SJSA1 (cell line): ENCODE measurements at regions not wholly inside any gene's neighbourhood (a gene's known extent, or its start where the extent isn't known, plus 50 kb on each side); places are given as distances from the start of the nearest gene placed in this dataset.

Experiments
- DNase-seq, 2 experiments: peaks; one replicate each; pipeline ENCODE4 v3.0.0-alpha.2; 2015 to 2020; ENCODE audit warnings: low spot score in 2 of 2, low read depth in 1 of 2
- H3K27ac ChIP-seq: fragments of 250-450 bp; sonication (Bioruptor Pico); 2 replicates; pipeline ENCODE4 v1.5.1; 2020; ENCODE audit warnings: mild to moderate bottlenecking, moderate library complexity
- H3K27me3 ChIP-seq: fragments of 250-450 bp; sonication (Bioruptor Pico); replicated peaks from 2 replicates; pipeline ENCODE4 v1.5.1; 2020; ENCODE audit warnings: mild to moderate bottlenecking, moderate library complexity
- H3K36me3 ChIP-seq: fragments of 250-450 bp; sonication (Bioruptor Pico); 2 replicates; pipeline ENCODE4 v1.5.1; 2020; ENCODE audit warnings: mild to moderate bottlenecking
- H3K4me1 ChIP-seq: fragments of 250-450 bp; sonication (Bioruptor Pico); replicated peaks from 2 replicates; pipeline ENCODE4 v1.6.1; 2021; ENCODE audit warnings: mild to moderate bottlenecking
- H3K4me3 ChIP-seq: fragments of 250-450 bp; sonication (Bioruptor Pico); 2 replicates; pipeline ENCODE4 v1.5.1; 2020; ENCODE audit warnings: mild to moderate bottlenecking
- H3K9me3 ChIP-seq: fragments of 250-450 bp; sonication (Bioruptor Pico); replicated peaks from 2 replicates; pipeline ENCODE4 v1.5.1; 2020; ENCODE audit warnings: mild to moderate bottlenecking

- H3K36me3 ChIP-seq: no peaks in the 10 kb centered on the region
- H3K27ac ChIP-seq: no peak overlapping the region
- H3K4me1 ChIP-seq: no peaks in the 10 kb centered on the region
- H3K4me3 ChIP-seq: no peak overlapping the region
- DNase-seq: no peak
- no peaks in the 10 kb centered on the region for H3K27me3 ChIP-seq
- no peaks in the 10 kb centered on the region for H3K9me3 ChIP-seq
These were observed 497.1 kb upstream of the GJE1 start for GRCh38 chr6:141635621-141636020.

DNA sequence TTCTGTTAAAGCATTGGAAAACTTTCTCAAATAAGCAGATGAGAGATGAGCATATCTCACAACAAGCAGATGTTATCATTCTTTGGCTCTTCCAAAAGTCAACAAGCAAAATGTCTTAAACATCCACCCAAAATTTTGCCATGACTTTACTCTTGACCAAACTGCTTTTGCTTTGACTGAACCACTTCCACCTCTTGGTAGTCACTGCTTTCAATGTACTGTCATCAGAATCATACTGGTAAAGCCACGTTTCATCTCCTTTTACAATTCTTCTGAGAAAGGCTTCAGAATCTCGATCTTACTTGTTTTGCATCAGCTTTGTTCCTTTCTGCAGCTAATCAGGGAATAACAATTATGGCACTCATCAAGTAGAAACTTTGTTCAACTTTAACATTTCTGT is 498.5 kb upstream of the GJE1 start:
- Histone ChIP-seq H3K27me3 (no peaks in the 10 kb centered on the region), H3K4me1 (no peaks in the 10 kb centered on the region), H3K4me3 (no peak overlapping the region), H3K27ac (no peak overlapping the region), H3K9me3 (no peaks in the 10 kb centered on the region), H3K36me3 (no peaks in the 10 kb centered on the region)
- DNase-seq: no peak

GRCh38 chr6:141624301-141624700 is 508.4 kb upstream of the GJE1 start:
- Histone ChIP-seq H3K9me3 (no peaks in the 10 kb centered on the region), H3K36me3 (no peaks in the 10 kb centered on the region), H3K27ac (no peak overlapping the region), H3K27me3 (no peaks in the 10 kb centered on the region), H3K4me3 (no peak overlapping the region), H3K4me1 (no peaks in the 10 kb centered on the region)
- no peak for DNase-seq

GRCh38 chr6:141618180-141618581 is 514.5 kb upstream of the GJE1 start:
- no peaks in the 10 kb centered on the region for H3K4me1 ChIP-seq
- no peak for DNase-seq
- no peaks in the 10 kb centered on the region for H3K9me3 ChIP-seq
- H3K36me3 ChIP-seq: no peaks in the 10 kb centered on the region
- H3K4me3 ChIP-seq: no peak overlapping the region
- H3K27me3 ChIP-seq: no peaks in the 10 kb centered on the region
- no peak overlapping the region for H3K27ac ChIP-seq

- peak overlapping the region; percentile 11; the same call in 1 of the 2 replicates for H3K27ac ChIP-seq
- peak; percentile 31 to 38 for DNase-seq
- H3K4me1 ChIP-seq: peaks cover 8% of the 10 kb centered on the region
- H3K9me3 ChIP-seq: no peaks in the 10 kb centered on the region
- H3K36me3 ChIP-seq: no peaks in the 10 kb centered on the region
- no peak overlapping the region for H3K4me3 ChIP-seq
- no peaks in the 10 kb centered on the region for H3K27me3 ChIP-seq
These were observed 522.0 kb upstream of the GJE1 start for GRCh38 chr6:141610741-141611140.

- Histone ChIP-seq H3K9me3 (no peaks in the 10 kb centered on the region), H3K4me3 (no peak overlapping the region), H3K4me1 (peaks cover 8% of the 10 kb centered on the region), H3K27me3 (no peaks in the 10 kb centered on the region), H3K36me3 (no peaks in the 10 kb centered on the region), H3K27ac (no peak overlapping the region)
- DNase-seq: no peak
These were observed 524.8 kb upstream of the GJE1 start for GRCh38 chr6:141607956-141608355.

DNA sequence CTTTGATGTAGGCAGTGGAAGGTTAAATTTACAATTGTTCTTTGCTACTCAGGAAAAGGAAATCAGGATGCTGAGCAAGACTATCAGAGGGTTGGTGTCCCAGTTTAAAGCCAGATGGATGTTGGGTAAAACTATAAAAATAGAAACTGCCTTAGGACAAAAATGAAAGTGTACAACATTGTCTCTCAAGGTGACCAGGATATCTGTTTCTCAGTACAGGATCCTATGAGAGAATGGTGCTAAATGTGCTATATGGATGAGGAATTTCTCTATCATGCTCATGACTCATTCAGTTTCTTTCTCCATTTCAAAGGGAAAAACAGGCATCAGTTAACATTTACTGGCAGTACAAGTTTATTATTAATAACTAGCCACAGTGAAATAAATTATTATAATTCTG is 534.2 kb upstream of the GJE1 start:
- H3K36me3 ChIP-seq: no peaks in the 10 kb centered on the region
- H3K27me3 ChIP-seq: no peaks in the 10 kb centered on the region; the same call in 1 of the 2 replicates
- no peak overlapping the region for H3K4me3 ChIP-seq
- no peaks in the 10 kb centered on the region for H3K9me3 ChIP-seq
- no peak for DNase-seq
- no peaks in the 10 kb centered on the region for H3K4me1 ChIP-seq
- H3K27ac ChIP-seq: no peak overlapping the region

- Histone ChIP-seq H3K9me3 (no peaks in the 10 kb centered on the region), H3K27ac (no peak overlapping the region), H3K4me3 (no peak overlapping the region), H3K36me3 (no peaks in the 10 kb centered on the region), H3K27me3 (no peaks in the 10 kb centered on the region; the same call in 1 of the 2 replicates), H3K4me1 (no peaks in the 10 kb centered on the region)
- DNase-seq: no peak
These were observed 537.9 kb upstream of the GJE1 start for GRCh38 chr6:141594874-141595273.

DNA sequence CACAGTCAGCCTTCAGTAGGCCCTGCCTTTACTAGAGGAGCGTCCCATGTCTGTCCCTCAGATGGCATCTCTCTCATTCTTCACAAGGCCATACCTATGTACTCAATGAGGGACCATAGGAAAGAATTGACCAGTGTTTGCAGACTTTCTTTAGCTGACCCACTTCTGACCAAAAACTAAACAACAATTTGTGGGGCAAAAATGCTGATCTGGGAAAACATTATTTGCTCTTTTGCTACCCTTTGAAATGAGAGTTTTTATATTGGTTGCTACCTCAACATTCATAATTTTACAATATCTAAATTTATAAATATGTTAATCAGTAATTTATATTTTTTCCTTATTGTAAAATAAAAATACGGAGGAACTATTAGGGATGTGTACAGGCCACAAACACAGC is 539.4 kb upstream of the GJE1 start:
- H3K9me3 ChIP-seq: peaks cover under 1% of the 10 kb centered on the region; the same call in 1 of the 2 replicates
- H3K36me3 ChIP-seq: no peaks in the 10 kb centered on the region
- no peak overlapping the region for H3K4me3 ChIP-seq
- H3K4me1 ChIP-seq: peaks cover under 1% of the 10 kb centered on the region; the same call in 1 of the 2 replicates
- H3K27ac ChIP-seq: no peak overlapping the region
- DNase-seq: no peak
- H3K27me3 ChIP-seq: no peaks in the 10 kb centered on the region; the same call in 1 of the 2 replicates

- Histone ChIP-seq H3K36me3 (no peaks in the 10 kb centered on the region), H3K4me3 (no peak overlapping the region), H3K4me1 (peaks cover 13% of the 10 kb centered on the region), H3K9me3 (peaks cover 5% of the 10 kb centered on the region; the same call in 1 of the 2 replicates), H3K27me3 (no peaks in the 10 kb centered on the region), H3K27ac (peak overlapping the region; percentile 61)
- DNase-seq: peak in 1 of 2 experiments; percentile 41
These were observed 545.1 kb upstream of the GJE1 start for GRCh38 chr6:141587482-141588266.

DNA sequence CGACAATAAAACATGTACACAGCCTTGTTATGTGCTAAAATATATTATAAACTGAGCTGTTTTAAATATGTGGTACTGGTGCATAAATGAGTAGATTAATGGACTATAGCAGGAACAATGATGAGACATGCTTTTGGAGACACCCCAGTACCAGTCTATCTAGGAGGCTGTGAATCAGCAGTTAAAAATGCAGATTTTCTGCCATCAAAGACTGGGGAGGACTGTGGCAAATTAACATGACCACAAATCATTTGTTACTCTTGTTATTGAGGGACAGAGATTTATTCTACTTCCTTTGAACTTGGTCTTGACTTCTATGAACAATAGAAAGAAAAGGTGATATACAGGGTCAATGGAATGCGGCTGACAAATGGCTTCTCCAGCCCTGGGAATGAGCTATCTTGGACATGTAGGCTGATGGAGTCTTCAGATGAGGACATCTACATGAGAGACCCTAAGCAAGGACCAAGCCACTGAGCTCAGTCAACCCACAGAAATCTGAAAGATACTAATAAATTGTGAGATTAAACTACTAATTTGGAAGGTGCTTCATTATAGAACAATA is 551.7 kb upstream of the GJE1 start:
- Histone ChIP-seq H3K36me3 (no peaks in the 10 kb centered on the region), H3K27me3 (no peaks in the 10 kb centered on the region), H3K27ac (no peak overlapping the region), H3K4me3 (no peak overlapping the region), H3K4me1 (peaks cover 6% of the 10 kb centered on the region), H3K9me3 (no peaks in the 10 kb centered on the region)
- DNase-seq: peak in 1 of 2 experiments; percentile 41

GRCh38 chr6:141580131-141580530 is 552.6 kb upstream of the GJE1 start:
- Histone ChIP-seq H3K9me3 (no peaks in the 10 kb centered on the region), H3K36me3 (no peaks in the 10 kb centered on the region), H3K4me1 (peaks cover 6% of the 10 kb centered on the region), H3K27me3 (no peaks in the 10 kb centered on the region), H3K4me3 (no peak overlapping the region), H3K27ac (no peak overlapping the region)
- DNase-seq: no peak

DNA sequence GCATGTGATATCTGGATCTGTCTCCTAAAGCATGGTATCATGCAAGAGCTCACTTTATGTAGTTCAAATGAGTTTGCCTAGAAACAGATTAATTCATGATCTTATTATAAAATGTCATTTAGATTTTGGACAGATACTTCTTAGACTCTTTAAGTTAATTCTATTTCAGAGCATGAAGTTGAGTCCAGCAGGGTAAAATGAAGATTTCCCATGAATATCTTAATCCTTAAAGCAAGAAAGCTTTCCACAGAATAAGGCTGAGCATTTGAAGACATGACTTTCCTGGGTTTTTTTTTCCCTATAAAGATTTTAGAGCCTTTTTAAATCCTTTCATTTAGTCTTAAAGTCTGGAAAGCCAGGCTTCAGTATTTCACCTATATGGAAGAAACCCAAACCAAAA is 556.0 kb upstream of the GJE1 start:
- no peaks in the 10 kb centered on the region for H3K36me3 ChIP-seq
- H3K4me1 ChIP-seq: peaks cover 6% of the 10 kb centered on the region
- H3K27me3 ChIP-seq: no peaks in the 10 kb centered on the region
- no peak for DNase-seq
- H3K4me3 ChIP-seq: no peak overlapping the region
- no peaks in the 10 kb centered on the region for H3K9me3 ChIP-seq
- H3K27ac ChIP-seq: no peak overlapping the region
